Fibroblast of skin of back (primary cell): ENCODE measurements at regions not wholly inside any gene's neighbourhood (a gene's known extent, or its start where the extent isn't known, plus 50 kb on each side); places are given as distances from the start of the nearest gene placed in this dataset.

Experiments used
- DNase-seq: peaks from one replicate; pipeline ENCODE4 v3.0.0-alpha.2; 2013

DNA sequence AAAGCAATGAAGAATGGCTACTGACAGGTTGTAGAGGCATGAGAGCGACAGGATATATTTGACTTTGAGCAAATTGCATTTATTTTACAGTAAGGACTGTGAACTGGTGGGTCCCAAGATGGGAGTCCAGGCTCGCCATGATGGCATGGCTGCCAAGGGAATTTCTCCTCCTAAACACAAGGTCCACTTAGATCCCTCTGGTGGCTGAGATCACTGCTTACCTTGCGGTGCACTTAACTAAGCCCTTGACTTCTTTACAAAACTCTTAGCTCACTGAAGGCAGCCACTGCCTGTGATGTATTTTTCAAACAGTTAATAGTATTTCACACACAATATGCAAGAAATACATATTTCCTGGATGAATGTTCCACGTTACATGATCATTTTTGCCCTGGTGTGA, 50.3 kb upstream of the SORBS2 start:
- DNase-seq, result no peak

DNA sequence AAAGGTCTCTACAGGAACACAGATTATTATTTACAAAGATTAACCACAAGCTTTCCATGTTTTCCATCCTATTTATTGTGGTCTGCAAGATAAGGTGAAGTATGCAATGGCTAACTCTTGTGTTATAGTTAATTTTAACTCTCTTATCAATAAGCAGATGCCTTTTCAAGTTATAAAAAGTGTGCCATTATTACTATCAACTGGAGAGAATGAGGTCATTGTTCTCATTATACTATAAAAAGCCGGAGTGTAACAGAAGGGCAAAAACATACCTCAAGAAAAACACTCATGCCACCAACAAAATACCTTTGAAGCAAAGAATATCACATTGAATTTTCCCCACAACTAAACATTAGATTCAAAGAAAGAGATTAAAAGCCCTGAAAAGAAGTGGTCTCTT, 52.0 kb upstream of the SORBS2 start:
- DNase-seq, result no peak

- DNase-seq, result peak; percentile 80
Measured at GRCh38 chr4:185865901-185866328, 53.9 kb upstream of the SORBS2 start.

GRCh38 chr4:185867770-185868169, 55.8 kb upstream of the SORBS2 start:
- no peak for DNase-seq

DNA sequence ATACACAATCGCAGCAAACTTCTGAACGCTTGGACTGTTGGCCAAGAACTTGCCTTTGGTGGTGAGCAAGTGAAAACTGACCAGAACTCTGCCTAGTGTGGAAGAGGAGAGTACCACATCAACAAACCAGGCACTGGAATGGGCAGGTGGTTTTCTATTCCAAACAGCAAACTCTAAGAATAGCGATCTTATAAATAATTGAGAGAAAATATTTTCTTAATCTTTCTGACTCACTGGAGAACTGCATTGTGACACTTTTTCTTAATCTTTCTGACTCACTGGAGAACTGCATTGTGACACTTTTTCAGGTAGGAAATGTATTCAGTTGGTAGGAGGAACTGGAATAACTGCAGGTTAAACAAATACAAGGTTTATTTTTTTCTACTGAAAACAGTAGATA, 57.0 kb upstream of the SORBS2 start:
- DNase-seq, result no peak

- DNase-seq, result no peak
Measured at GRCh38 chr4:185869427-185869826, 57.4 kb upstream of the SORBS2 start.

GRCh38 chr4:185870366-185870765, 58.4 kb upstream of the SORBS2 start:
- DNase-seq, result no peak

DNA sequence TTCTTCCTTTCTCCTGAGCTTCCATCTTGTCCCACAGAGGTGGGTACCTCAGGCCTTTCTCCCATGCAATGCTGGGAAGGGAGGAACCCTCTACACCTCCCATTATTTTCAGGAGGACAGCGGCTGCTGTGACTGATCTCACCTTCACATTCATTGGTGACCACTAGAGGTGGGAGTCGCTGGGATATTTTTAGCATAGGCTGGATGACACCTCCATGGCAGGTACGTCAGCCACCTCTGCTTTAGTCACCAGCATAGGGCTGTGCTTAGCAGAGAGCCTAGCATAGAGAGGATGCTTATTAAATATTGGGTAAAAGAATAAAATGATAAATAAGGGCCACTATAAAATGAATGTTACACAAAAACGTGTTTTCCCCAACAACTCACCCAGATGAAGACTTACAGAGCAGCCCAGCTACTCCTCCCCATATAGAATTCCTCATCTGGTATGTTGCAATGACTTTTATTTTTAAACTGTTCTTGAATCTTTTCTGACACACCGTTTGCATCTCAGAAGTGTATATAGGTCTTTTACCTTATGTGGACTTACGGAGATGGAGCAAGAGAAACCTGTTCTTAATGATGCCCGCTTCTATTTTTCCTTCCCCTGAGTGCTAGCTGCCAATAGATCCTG, 60.9 kb upstream of the SORBS2 start:
- DNase-seq, result no peak

DNA sequence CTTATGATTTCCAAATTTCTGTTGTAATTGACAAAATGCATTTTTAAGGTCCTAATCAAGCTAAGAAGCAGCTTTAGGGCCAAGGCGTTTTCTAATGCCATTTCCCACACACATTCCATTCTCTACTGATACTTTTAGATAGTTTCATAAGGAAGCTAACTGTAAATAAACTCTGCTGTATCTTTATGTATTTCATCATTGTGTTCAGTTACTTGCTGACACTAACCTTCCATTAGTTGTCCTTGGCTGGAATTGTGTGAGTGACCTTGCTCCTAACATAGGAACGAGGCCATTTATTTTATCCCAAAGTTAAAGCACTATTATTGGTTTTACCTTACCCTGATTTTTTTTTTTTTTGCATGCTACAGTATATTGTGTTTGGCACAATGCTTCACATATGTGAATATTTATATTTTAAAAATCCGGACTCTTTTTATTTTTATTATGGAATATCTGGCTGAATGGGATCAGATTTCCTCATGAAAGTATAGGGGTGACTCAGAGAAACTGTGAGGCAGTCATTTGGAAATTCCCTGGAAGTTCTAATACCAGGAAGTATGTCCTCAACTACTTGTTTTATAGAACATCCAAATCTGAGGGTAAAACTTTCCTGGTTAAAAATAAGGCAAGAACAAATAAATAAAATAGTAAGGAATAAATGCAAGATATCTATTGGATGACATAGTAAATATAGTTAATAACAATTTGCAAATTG, 62.7 kb upstream of the SORBS2 start:
- DNase-seq, result peak; percentile 76

- no peak for DNase-seq
Measured at GRCh38 chr4:185875316-185875907, 63.4 kb upstream of the SORBS2 start.

DNA sequence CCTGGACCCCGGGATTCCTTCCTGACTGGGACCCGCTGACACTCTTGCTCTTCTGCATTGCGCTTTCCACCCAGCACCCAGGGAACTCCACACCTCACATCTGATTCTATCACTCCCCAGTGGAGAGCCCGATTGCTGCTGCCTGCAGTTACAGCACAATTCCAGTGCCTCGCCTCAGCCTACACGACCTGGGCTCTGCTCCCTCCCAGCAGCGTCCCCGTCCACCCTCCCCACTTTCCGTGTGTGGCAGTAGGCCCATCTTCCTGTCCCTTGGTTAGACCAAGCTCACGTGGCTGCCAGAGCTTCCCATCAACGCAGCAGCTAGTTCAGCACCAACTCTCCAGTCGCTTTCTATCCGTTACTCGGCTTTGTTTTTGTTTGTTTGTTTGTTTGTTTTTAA, 66.6 kb upstream of the SORBS2 start:
- no peak for DNase-seq

GRCh38 chr4:185879666-185880312, 67.8 kb upstream of the SORBS2 start:
- DNase-seq, result no peak

GRCh38 chr4:185880571-185880970, 68.6 kb upstream of the SORBS2 start:
- DNase-seq, result no peak

DNA sequence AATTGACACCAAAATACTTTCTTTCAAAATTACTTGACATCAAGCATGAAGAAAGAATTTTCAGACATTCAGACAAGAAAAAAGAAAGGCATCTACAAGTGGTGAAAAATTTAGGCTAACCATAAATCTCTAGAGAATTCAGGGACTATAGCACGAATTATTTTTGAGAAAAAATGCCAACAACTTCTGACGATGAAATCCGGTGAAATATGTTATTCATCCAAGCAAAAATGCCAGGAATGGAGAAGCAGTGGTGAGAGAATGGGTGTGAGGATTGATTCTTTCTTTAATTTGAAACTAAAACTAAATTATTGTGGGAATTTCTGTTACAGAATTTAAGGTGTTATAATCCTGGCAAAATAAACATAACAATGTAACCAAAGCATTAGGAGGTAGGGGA, 69.4 kb upstream of the SORBS2 start:
- DNase-seq, result peak; percentile 88

DNA sequence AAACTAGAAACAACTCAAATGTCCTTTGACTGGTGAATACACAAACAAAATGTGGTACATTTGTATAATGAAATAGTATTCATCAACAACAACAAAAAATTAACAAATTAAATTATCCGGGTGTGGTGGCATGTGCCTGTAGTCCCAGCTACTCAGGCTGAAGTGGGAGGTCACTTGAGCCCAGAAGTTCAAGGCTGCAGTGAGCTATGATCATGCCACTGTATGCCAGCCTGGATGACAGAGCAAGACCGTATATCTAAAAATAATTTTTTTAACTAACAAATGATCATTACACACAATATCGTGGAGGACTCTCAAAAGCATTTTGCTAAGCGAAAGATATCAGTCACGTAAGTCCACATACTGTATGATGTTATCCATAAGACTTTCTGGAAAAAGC, 71.6 kb upstream of the SORBS2 start:
- no peak for DNase-seq

DNA sequence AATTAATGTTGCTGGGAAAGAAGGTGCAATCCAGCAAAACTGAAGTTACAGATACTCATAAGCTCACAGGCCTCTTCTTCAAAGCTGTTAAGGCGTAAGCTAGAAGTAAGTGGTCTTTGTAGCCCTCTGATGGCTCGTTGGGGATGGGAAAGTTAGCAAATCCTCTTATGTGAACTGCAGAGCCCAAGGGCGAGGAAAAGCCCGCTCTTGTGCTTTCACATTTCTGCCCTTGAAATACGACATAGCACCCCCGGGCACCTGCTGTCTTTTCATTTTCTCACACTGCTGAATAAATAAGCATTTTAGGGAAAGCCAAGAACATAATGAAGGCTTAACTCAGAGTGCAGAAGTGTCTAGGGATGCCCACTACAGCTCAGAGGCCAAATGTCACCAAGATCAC, 73.1 kb upstream of the SORBS2 start:
- no peak for DNase-seq

DNA sequence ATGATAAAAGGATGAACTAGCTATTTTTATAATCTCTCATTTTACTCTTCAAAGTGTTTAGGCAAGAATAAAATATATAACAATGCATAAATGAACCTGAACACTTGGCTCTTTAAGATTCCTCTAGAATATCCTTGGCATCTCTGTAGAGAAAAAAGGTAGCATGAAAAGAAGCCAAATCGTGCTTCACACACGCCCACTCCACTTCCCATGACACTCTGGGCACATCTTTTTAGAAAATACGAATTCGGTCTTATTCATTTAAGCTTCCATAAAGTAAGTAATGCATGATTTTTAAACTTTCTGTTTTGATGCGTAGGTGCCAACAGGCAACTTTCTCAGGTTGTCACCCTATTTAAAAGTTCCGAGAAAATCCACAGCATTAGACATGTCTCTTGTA, 73.6 kb upstream of the SORBS2 start:
- no peak for DNase-seq

DNA sequence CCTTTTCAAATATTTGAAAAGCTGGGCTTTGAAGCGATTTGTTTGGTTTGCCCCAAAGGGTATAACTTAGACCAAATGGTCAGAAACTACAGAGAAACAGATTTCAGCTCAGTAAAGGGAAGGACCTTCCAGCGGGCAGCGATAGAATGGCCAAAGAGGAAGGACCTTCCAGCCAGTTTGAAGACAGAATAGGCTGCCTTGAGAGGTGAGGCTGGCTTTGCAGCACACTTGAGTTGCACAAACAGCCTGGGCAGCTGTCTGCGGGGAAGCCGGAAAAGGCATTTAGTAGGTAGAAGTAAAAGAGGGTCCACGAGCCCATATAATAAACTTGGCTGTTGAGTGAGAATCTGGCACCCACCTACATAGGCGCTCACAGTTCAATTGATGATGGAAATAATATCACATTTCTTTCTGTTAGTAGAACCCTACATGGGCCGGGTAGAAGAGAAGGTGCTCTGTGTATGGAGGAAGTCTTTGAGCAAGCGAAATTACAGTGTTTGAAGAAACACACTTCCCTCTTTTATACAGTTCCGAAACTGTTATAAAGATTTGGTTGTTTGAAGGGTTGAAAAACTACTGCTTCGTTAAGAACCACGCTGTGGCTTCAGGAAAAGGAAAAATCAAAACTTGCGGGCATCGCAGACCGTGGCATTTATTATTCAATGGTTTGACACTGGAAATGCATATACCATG, 75.0 kb upstream of the SORBS2 start:
- DNase-seq, result no peak

GRCh38 chr4:185888676-185889075, 76.7 kb upstream of the SORBS2 start:
- DNase-seq, result no peak

GRCh38 chr4:185889585-185889984, 77.6 kb upstream of the SORBS2 start:
- DNase-seq, result no peak

DNA sequence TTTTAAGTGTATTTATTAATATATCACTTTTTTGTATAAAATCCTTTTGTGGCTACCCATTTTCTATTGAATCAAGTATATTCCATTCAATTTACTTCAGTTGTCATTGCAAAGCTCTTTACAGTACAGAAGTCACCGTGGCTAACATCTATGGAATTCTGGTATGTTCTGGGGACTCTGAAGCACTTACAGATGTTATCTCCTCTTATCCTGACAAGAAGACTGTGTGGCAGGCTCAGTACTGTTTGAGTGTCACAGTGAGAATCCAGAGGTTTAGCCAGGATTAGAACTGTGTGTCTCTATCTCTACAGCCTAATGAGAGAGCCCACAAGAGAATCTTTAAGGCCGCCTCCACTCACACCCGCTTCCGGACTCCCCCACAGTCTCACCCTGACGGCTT, 78.2 kb upstream of the SORBS2 start:
- DNase-seq, result peak; percentile 35

DNA sequence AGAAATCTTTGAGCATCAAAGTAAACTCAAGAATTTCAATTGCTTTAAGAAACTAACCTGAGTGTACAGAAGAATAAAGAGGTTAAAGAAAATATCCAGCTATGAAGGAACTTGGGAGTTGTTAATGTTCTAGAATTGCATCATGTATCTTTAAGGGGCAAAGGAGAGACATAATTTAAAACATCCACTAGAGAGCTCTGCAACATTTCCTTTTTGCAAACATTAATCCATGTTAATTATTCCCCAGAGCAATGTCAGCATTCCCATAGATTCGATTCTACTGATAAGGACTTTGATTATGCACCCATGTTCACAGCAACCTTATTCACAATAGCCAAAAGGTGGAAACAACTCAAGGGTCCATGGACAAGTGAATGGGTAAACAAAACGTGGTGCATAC, 80.2 kb upstream of the SORBS2 start:
- no peak for DNase-seq

GRCh38 chr4:185893500-185893899, 81.5 kb upstream of the SORBS2 start:
- DNase-seq, result no peak
